ENCODE measurements at regions not wholly inside any gene's neighbourhood (a gene's known extent, or its start where the extent isn't known, plus 50 kb on each side); places are given as distances from the start of the nearest gene placed in this dataset.
"Not testable (repeated sequence)": the region's sequence is repeated elsewhere in the genome, so short reads cannot be mapped to it uniquely, and the experiment has no call there.

GRCh38 chr15:75775296-75776064 lies 62.8 kb upstream of the CSPG4 start:
- Histone ChIP-seq H3K4me1 (ENCODE audit: insufficient read depth, low read length) (peaks cover 4% of the 10 kb centered on the region), H2AFZ (ENCODE audit: low read depth, low read length) (no peak overlapping the region), H3K4me3 (ENCODE audit: low read length) (no peak overlapping the region), H3K36me3 (ENCODE audit: insufficient read depth, low read length) (no peaks in the 10 kb centered on the region), H3K9me3 (ENCODE audit: low read length) (no peaks in the 10 kb centered on the region), H3K27me3 (ENCODE audit: insufficient read depth, low read length) (peaks cover 10% of the 10 kb centered on the region)

GRCh38 chr15:75773974-75774373 lies 61.3 kb upstream of the CSPG4 start:
- H3K4me1 ChIP-seq (ENCODE audit: insufficient read depth, low read length); H3K27me3 ChIP-seq (ENCODE audit: insufficient read depth, low read length); H3K4me3 ChIP-seq (ENCODE audit: low read length); H2AFZ ChIP-seq (ENCODE audit: low read depth, low read length); H3K9me3 ChIP-seq (ENCODE audit: low read length); H3K36me3 ChIP-seq (ENCODE audit: insufficient read depth, low read length): not testable (repeated sequence)

GRCh38 chr15:75771054-75771453 lies 58.4 kb upstream of the CSPG4 start:
- not testable (repeated sequence) for H3K4me3 ChIP-seq (ENCODE audit: low read length); H3K4me1 ChIP-seq (ENCODE audit: insufficient read depth, low read length); H3K27me3 ChIP-seq (ENCODE audit: insufficient read depth, low read length); H2AFZ ChIP-seq (ENCODE audit: low read depth, low read length); H3K36me3 ChIP-seq (ENCODE audit: insufficient read depth, low read length); H3K9me3 ChIP-seq (ENCODE audit: low read length)

- Histone ChIP-seq H2AFZ (ENCODE audit: low read depth, low read length) (no peak overlapping the region), H3K4me1 (ENCODE audit: insufficient read depth, low read length) (no peaks in the 10 kb centered on the region), H3K9me3 (ENCODE audit: low read length) (no peaks in the 10 kb centered on the region), H3K27me3 (ENCODE audit: insufficient read depth, low read length) (no peaks in the 10 kb centered on the region), H3K36me3 (ENCODE audit: insufficient read depth, low read length) (no peaks in the 10 kb centered on the region), H3K4me3 (ENCODE audit: low read length) (no peak overlapping the region)
These were observed 57.5 kb upstream of the CSPG4 start for GRCh38 chr15:75770131-75770530.

GRCh38 chr15:75768526-75768925 lies 55.9 kb upstream of the CSPG4 start:
- not testable (repeated sequence) for H3K4me1 ChIP-seq (ENCODE audit: insufficient read depth, low read length); H3K9me3 ChIP-seq (ENCODE audit: low read length); H3K36me3 ChIP-seq (ENCODE audit: insufficient read depth, low read length); H3K4me3 ChIP-seq (ENCODE audit: low read length); H2AFZ ChIP-seq (ENCODE audit: low read depth, low read length); H3K27me3 ChIP-seq (ENCODE audit: insufficient read depth, low read length)

- not testable (repeated sequence) for H3K36me3 ChIP-seq (ENCODE audit: insufficient read depth, low read length); H3K4me1 ChIP-seq (ENCODE audit: insufficient read depth, low read length); H3K9me3 ChIP-seq (ENCODE audit: low read length); H3K27me3 ChIP-seq (ENCODE audit: insufficient read depth, low read length); H2AFZ ChIP-seq (ENCODE audit: low read depth, low read length); H3K4me3 ChIP-seq (ENCODE audit: low read length)
These were observed 53.1 kb upstream of the CSPG4 start for GRCh38 chr15:75765551-75766305.

- H3K4me3 ChIP-seq (ENCODE audit: low read length) = not testable (repeated sequence)
These were observed 52.4 kb upstream of the CSPG4 start for GRCh38 chr15:75764845-75765550.

GRCh38 chr15:75763635-75764600 lies 51.3 kb upstream of the CSPG4 start:
- not testable (repeated sequence) for H3K9me3 ChIP-seq (ENCODE audit: low read length); H3K27me3 ChIP-seq (ENCODE audit: insufficient read depth, low read length); H2AFZ ChIP-seq (ENCODE audit: low read depth, low read length); H3K36me3 ChIP-seq (ENCODE audit: insufficient read depth, low read length); H3K4me1 ChIP-seq (ENCODE audit: insufficient read depth, low read length); H3K4me3 ChIP-seq (ENCODE audit: low read length)

More at GRCh38 chr15:75764845-75765550, 52.4 kb upstream of the CSPG4 start:
- not testable (repeated sequence) for H3K9me3 ChIP-seq (ENCODE audit: low read length); H2AFZ ChIP-seq (ENCODE audit: low read depth, low read length); H3K4me1 ChIP-seq (ENCODE audit: insufficient read depth, low read length); H3K27me3 ChIP-seq (ENCODE audit: insufficient read depth, low read length); H3K36me3 ChIP-seq (ENCODE audit: insufficient read depth, low read length)

GRCh38 chr15:75763137-75763611 lies 50.5 kb upstream of the CSPG4 start:
- H3K4me1 ChIP-seq (ENCODE audit: insufficient read depth, low read length) = peaks cover 2% of the 10 kb centered on the region
- no peaks in the 10 kb centered on the region for H3K9me3 ChIP-seq (ENCODE audit: low read length)
- H2AFZ ChIP-seq (ENCODE audit: low read depth, low read length) = no peak overlapping the region
- no peak overlapping the region for H3K4me3 ChIP-seq (ENCODE audit: low read length)
- peaks cover 2% of the 10 kb centered on the region for H3K27me3 ChIP-seq (ENCODE audit: insufficient read depth, low read length)
- no peaks in the 10 kb centered on the region for H3K36me3 ChIP-seq (ENCODE audit: insufficient read depth, low read length)
